ENCODE measurements at regions not wholly inside any gene's neighbourhood (a gene's known extent, or its start where the extent isn't known, plus 50 kb on each side); places are given as distances from the start of the nearest gene placed in this dataset.

DNA sequence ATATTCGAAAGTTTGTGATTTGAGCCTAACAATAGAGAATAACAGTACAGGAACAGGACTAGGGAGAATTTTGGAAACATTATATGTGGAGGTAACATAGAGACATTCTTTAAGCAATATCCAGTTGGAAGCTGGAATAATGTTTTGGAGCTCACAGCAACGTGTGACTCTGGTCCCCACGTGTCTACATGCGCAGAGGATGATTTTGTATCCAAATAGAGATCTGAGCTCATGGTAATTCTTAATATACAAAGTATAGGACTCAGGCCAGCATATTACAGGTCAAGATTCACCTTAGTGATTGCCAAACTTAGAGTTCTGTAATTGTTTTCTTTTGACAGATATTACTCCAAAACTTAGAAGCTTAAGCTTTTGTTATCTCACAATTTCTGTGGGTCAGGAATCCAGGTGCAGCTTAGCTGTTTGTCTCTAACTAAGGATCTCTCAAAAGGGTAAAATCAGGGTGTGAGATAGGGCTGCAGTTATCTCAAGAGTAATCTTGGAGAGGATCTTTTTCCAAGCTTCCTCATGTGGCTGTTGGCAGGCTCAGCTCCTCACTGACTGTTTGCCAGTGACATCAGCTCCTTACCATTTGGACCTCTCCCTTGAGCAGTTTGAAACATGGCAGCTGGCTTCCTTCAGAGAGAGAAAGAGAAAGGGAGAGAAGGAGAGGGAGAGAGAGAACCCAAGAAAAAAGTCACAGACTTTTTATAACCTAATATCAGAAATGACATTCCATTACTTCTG, 272.0 kb upstream of the ZNF462 start:
- no peak for TF ChIP-seq ZBTB7A (IDR thresholded peaks at IDR 0.05; ENCODE audit: low read depth)
- TF ChIP-seq TAF1 (IDR thresholded peaks at IDR 0.05; ENCODE audit: low read depth), result no peak
- TF ChIP-seq RAD21 (IDR thresholded peaks at IDR 0.05; ENCODE audit: low read depth), result no peak
- no peak for TF ChIP-seq TCF12 (IDR thresholded peaks at IDR 0.05; ENCODE audit: low read depth)
- TF ChIP-seq FOXM1 (IDR thresholded peaks at IDR 0.05; ENCODE audit: borderline replicate concordance, low read depth), result no peak
- TF ChIP-seq TEAD4 (IDR thresholded peaks at IDR 0.05), result no peak

DNA sequence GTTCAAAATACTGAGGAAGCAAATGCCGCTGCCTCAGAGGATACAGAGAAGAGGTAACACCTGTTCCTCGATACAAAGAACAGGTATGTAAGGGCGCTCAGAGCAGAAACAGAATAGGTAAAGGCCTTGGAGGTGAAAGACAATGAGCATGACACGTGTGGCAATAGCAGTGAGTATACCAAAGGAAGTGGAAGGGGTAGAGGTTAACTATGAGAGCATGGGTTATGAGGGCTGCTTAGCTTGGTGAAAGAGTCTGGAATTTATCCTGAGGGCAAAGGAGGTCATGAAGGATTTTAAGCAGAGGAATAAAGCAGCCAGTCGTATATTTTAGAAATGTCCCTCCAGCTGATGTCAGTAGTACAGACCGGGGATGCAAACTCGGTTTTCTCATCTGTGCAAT, 269.8 kb upstream of the ZNF462 start:
- no peak for TF ChIP-seq EGR1 (IDR thresholded peaks at IDR 0.05)

DNA sequence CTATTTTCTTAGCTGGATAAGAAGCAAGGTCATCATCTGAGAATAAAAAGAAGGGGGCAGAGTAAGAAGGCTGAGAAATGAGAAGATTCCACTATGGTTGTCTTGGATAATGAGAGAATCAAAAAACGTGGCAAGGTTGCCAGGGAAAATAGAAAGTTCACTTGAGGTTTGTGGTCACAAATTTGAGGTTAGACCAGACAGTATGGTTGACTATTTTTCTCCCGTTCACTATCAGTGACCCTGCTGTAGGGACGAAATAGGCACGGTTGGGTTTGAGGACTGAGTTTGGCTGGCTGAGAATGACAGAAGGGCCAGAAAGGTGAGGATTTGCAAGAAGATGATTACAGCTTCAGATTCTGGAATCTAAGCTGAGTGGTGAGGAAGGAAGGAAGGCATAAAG, 266.0 kb upstream of the ZNF462 start:
- TF ChIP-seq FOXM1 (IDR thresholded peaks at IDR 0.05; ENCODE audit: borderline replicate concordance, low read depth), result no peak
- TF ChIP-seq NFIC (IDR thresholded peaks at IDR 0.05), result no peak
- TF ChIP-seq ZBTB7A (IDR thresholded peaks at IDR 0.05; ENCODE audit: low read depth), result no peak
- no peak for TF ChIP-seq CEBPB (IDR thresholded peaks at IDR 0.05)
- TF ChIP-seq TAF1 (IDR thresholded peaks at IDR 0.05; ENCODE audit: low read depth), result no peak
- TF ChIP-seq, protein P1, sequence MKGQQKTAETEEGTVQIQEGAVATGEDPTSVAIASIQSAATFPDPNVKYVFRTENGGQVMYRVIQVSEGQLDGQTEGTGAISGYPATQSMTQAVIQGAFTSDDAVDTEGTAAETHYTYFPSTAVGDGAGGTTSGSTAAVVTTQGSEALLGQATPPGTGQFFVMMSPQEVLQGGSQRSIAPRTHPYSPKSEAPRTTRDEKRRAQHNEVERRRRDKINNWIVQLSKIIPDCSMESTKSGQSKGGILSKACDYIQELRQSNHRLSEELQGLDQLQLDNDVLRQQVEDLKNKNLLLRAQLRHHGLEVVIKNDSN (IDR thresholded peaks at IDR 0.05), result no peak

DNA sequence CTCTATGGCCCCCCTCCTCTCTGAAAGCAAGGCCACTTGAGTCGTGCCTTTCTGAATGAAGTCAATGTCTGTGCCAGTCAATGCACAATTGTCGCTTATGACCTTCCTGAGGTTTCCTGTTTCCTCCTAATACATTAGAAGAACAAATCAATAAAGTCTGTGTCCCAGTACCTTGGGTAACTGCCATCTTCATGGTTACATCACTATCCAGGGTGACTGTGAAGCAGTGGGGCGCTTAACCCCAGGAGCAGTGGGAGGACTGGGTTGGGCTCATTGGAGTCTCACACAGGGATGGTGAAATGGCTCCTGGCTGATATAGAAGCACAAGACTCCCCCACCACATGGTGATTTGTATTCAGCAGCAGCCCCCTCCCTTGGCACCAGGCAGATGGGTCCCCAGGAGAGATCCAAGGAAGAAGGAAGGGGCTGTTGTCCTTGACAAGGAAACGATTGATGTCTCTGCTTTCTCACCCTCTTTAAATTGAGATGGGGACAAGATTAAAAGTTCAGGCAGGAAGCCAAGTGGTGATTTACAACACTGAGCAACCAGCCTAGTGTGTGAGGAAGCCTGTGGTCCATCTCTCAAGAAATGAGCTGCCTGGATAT, 261.9 kb upstream of the ZNF462 start:
- TF ChIP-seq TCF12 (IDR thresholded peaks at IDR 0.05; ENCODE audit: low read depth) (no peak), NFIC (IDR thresholded peaks at IDR 0.05) (no peak), YY1 (IDR thresholded peaks at IDR 0.05; ENCODE audit: low read depth) (no peak), ZBTB7A (IDR thresholded peaks at IDR 0.05; ENCODE audit: low read depth) (no peak), EP300 (IDR thresholded peaks at IDR 0.05; ENCODE audit: borderline replicate concordance) (no peak), CEBPB (IDR thresholded peaks at IDR 0.05) (no peak), FOXM1 (IDR thresholded peaks at IDR 0.05; ENCODE audit: borderline replicate concordance, low read depth) (no peak), CREB1 (IDR thresholded peaks at IDR 0.05; ENCODE audit: low read depth) (no peak), RAD21 (IDR thresholded peaks at IDR 0.05; ENCODE audit: low read depth) (no peak), TAF1 (IDR thresholded peaks at IDR 0.05; ENCODE audit: low read depth) (no peak)
- TF ChIP-seq, protein P1 (IDR thresholded peaks at IDR 0.05), result no peak
- TF ChIP-seq, protein P2, sequence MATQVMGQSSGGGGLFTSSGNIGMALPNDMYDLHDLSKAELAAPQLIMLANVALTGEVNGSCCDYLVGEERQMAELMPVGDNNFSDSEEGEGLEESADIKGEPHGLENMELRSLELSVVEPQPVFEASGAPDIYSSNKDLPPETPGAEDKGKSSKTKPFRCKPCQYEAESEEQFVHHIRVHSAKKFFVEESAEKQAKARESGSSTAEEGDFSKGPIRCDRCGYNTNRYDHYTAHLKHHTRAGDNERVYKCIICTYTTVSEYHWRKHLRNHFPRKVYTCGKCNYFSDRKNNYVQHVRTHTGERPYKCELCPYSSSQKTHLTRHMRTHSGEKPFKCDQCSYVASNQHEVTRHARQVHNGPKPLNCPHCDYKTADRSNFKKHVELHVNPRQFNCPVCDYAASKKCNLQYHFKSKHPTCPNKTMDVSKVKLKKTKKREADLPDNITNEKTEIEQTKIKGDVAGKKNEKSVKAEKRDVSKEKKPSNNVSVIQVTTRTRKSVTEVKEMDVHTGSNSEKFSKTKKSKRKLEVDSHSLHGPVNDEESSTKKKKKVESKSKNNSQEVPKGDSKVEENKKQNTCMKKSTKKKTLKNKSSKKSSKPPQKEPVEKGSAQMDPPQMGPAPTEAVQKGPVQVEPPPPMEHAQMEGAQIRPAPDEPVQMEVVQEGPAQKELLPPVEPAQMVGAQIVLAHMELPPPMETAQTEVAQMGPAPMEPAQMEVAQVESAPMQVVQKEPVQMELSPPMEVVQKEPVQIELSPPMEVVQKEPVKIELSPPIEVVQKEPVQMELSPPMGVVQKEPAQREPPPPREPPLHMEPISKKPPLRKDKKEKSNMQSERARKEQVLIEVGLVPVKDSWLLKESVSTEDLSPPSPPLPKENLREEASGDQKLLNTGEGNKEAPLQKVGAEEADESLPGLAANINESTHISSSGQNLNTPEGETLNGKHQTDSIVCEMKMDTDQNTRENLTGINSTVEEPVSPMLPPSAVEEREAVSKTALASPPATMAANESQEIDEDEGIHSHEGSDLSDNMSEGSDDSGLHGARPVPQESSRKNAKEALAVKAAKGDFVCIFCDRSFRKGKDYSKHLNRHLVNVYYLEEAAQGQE (IDR thresholded peaks at IDR 0.05; ENCODE audit: low read depth), result no peak

DNA sequence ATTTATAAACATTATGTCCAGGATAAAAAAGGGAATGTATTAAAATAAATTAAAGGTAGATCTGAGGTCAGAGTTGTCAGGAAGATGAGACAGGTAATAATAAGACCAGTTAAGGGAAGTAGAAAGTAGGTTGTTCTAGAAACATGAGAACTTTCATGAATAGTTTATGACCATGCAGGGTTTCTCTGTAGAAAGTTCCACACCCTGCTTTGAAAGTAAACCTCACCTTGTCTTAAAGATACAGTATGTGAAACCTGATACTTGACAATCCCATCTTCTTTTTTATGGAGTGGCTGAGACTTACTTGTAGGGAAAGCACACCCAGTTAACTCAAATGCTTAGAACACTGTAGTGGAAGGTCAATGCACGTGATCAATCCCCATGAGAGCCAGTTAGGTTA, 260.6 kb upstream of the ZNF462 start:
- TF ChIP-seq CEBPB (IDR thresholded peaks at IDR 0.05), result no peak
- TF ChIP-seq, protein P1 (IDR thresholded peaks at IDR 0.05), result no peak
- TF ChIP-seq YY1 (IDR thresholded peaks at IDR 0.05; ENCODE audit: low read depth), result no peak
- no peak for TF ChIP-seq TEAD4 (IDR thresholded peaks at IDR 0.05)
- TF ChIP-seq TCF12 (IDR thresholded peaks at IDR 0.05; ENCODE audit: low read depth), result no peak

DNA sequence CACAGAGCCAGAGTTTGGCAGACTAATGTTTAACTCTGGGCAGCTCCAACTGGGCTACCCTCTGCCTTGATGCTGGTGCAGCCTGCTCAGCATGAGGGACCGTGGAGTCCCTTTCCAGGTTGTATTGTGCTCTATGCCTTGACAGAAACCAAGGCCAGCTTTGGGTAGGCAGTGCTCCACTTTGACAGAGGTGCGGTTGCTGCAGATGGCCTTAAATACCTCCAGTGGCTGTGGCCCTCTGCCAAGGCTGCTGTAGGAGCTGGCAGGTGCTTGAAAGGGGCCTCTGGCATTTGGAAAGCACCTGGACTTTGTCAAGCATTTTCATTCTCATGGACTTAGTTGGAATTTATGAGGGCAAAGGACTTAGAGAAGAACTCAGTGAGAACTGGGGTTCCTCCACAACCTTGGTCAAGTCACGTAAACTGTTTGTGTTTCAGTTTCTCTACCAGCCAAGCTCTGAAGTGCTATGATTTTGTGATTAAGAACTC, 249.7 kb upstream of the ZNF462 start:
- TF ChIP-seq RAD21 (IDR thresholded peaks at IDR 0.05; ENCODE audit: low read depth) (no peak), EP300 (IDR thresholded peaks at IDR 0.05; ENCODE audit: borderline replicate concordance) (no peak), TAF1 (IDR thresholded peaks at IDR 0.05; ENCODE audit: low read depth) (no peak), CREB1 (IDR thresholded peaks at IDR 0.05; ENCODE audit: low read depth) (no peak), NFIC (IDR thresholded peaks at IDR 0.05) (no peak), EGR1 (IDR thresholded peaks at IDR 0.05) (no peak), FOXM1 (IDR thresholded peaks at IDR 0.05; ENCODE audit: borderline replicate concordance, low read depth) (no peak), YY1 (IDR thresholded peaks at IDR 0.05; ENCODE audit: low read depth) (no peak), CEBPB (IDR thresholded peaks at IDR 0.05) (no peak)
- TF ChIP-seq, protein P1 (IDR thresholded peaks at IDR 0.05), result no peak
- TF ChIP-seq, protein P2 (IDR thresholded peaks at IDR 0.05; ENCODE audit: low read depth), result no peak
